NT2/D1 (cell line): ENCODE measurements at regions not wholly inside any gene's neighbourhood (a gene's known extent, or its start where the extent isn't known, plus 50 kb on each side); places are given as distances from the start of the nearest gene placed in this dataset.

Experiments used
- YY1 ChIP-seq: IDR thresholded peaks from 2 replicates; pipeline ENCODE4 v1.6.1; 2011; ENCODE audit not compliant: insufficient read length, insufficient read depth
- ZNF274 ChIP-seq: IDR thresholded peaks from 2 replicates; pipeline ENCODE4 v1.6.1; 2011; ENCODE audit warnings: mild to moderate bottlenecking, low read depth, low read length

- no peak for TF ChIP-seq ZNF274
- no peak for TF ChIP-seq YY1
Measured at GRCh38 chr11:95508219-95508890, 277.4 kb upstream of the SESN3 start.
